ENCODE measurements at regions not wholly inside any gene's neighbourhood (a gene's known extent, or its start where the extent isn't known, plus 50 kb on each side); places are given as distances from the start of the nearest gene placed in this dataset.
A peak's percentile ranks its signal among the peaks of the same experiment; 100 is the strongest.

DNA sequence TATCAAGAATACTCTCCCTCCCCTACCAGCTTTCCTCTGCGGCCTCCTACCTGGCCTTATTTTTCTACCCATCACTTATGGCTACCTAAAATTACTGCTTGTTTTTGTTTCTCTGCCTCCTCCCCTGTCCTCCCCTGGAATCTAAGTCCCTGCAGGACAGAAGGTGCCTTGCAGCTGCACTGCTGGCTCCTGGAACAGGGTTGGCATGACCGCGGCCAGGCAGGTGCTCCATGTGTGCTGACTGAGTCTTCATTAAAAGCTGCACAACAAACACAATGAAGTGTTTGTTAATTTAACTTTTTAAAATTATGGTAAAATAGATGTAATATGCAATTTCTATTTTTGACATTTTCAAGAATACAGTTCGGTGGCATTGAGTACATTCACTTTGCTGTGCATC lies 171.9 kb upstream of the FHL2 start:
- no peak overlapping the region for H2AK5ac ChIP-seq (ENCODE audit: low read length)
- H3K36me3 ChIP-seq (ENCODE audit: control insufficient read depth in 1 of 2, insufficient read depth in 2 of 2, low read length in 2 of 2) = no peaks in the 10 kb centered on the region
- no peak overlapping the region for H3K9ac ChIP-seq (ENCODE audit: low read length)

DNA sequence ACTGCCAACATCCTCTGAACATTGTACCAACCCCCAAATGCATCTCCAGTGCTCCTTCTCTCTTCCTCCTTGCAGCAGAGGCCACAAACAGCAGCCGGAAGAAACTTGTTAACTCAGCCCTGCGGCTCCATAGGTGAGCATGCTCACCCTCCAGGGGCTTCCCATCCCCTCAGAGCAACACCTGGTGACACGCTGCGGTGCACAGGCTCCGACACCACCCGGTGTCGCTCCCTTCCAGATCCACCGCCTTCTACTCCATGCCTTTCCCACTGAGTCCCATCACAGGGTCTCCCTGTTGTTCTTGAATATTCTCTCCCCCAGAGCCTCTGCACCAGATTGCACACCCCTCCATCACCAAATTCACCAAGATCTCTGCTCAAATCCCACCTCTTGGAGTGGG lies 171.5 kb upstream of the FHL2 start:
- H4K91ac ChIP-seq (ENCODE audit: low read depth, low read length) = no peak overlapping the region
- no peak for DNase-seq
- no peak overlapping the region for H3K4me2 ChIP-seq (ENCODE audit: low read length)
- H3K4me1 ChIP-seq (ENCODE audit: control insufficient read depth in 1 of 2, insufficient read depth in 2 of 2, low read length in 2 of 2) = no peaks in the 10 kb centered on the region
- H3K4me3 ChIP-seq (ENCODE audit: low read depth, low read length) = no peak overlapping the region
- no peak overlapping the region for H2AFZ ChIP-seq (ENCODE audit: insufficient read depth, low read length, poor library complexity)
- no peak overlapping the region for H3K23ac ChIP-seq (ENCODE audit: low read length)
- no peaks in the 10 kb centered on the region for H3K9me3 ChIP-seq (ENCODE audit: insufficient read depth, low read depth, low read length)
- no peak overlapping the region for H3K9ac ChIP-seq (ENCODE audit: low read length)
- no peaks in the 10 kb centered on the region for H3K79me2 ChIP-seq (ENCODE audit: control insufficient read depth, insufficient read depth, low read length, poor library complexity)
- no CpG with 5 or more reads among the region's 8 CpGs for WGBS (ENCODE audit: extremely low coverage, insufficient coverage, insufficient read length)
- H2BK12ac ChIP-seq (ENCODE audit: low read length) = no peak overlapping the region
- no peak overlapping the region for H2BK120ac ChIP-seq (ENCODE audit: insufficient read depth, low read length, poor library complexity)
- H3K4ac ChIP-seq (ENCODE audit: low read depth, low read length) = no peak overlapping the region
- no peak overlapping the region for H4K8ac ChIP-seq (ENCODE audit: low read depth, low read length)
- no peak overlapping the region for H2BK5ac ChIP-seq (ENCODE audit: low read depth, low read length, poor library complexity)
- no peaks in the 10 kb centered on the region for H3K79me1 ChIP-seq (ENCODE audit: low read length)
- no peak overlapping the region for H3K14ac ChIP-seq (ENCODE audit: low read length)
- H4K12ac ChIP-seq (ENCODE audit: low read depth, low read length) = no peak overlapping the region
- H3K18ac ChIP-seq (ENCODE audit: low read length) = no peak overlapping the region
- H2AK5ac ChIP-seq (ENCODE audit: low read length) = no peak overlapping the region
- H3K27me3 ChIP-seq (ENCODE audit: insufficient read depth, low read length) = no peaks in the 10 kb centered on the region
- H3K36me3 ChIP-seq (ENCODE audit: control insufficient read depth in 1 of 2, insufficient read depth in 2 of 2, low read length in 2 of 2) = no peaks in the 10 kb centered on the region
- no peak overlapping the region for H3K27ac ChIP-seq (ENCODE audit: low read depth, low read length)

More for the DNA sequence above, 171.9 kb upstream of the FHL2 start:
- H3K27me3 ChIP-seq (ENCODE audit: insufficient read depth, low read length) = no peaks in the 10 kb centered on the region
- no peak overlapping the region for H3K14ac ChIP-seq (ENCODE audit: low read length)
- no CpG with 5 or more reads among the region's 4 CpGs for WGBS (ENCODE audit: extremely low coverage, insufficient coverage, insufficient read length)
- H3K9me3 ChIP-seq (ENCODE audit: insufficient read depth, low read depth, low read length) = no peaks in the 10 kb centered on the region
- no peaks in the 10 kb centered on the region for H3K79me2 ChIP-seq (ENCODE audit: control insufficient read depth, insufficient read depth, low read length, poor library complexity)
- H2BK5ac ChIP-seq (ENCODE audit: low read depth, low read length, poor library complexity) = no peak overlapping the region
- H3K4me3 ChIP-seq (ENCODE audit: low read depth, low read length) = no peak overlapping the region
- no peak for DNase-seq
- H4K91ac ChIP-seq (ENCODE audit: low read depth, low read length) = no peak overlapping the region
- no peak overlapping the region for H4K12ac ChIP-seq (ENCODE audit: low read depth, low read length)
- H3K79me1 ChIP-seq (ENCODE audit: low read length) = no peaks in the 10 kb centered on the region
- H4K8ac ChIP-seq (ENCODE audit: low read depth, low read length) = no peak overlapping the region
- H3K4ac ChIP-seq (ENCODE audit: low read depth, low read length) = no peak overlapping the region
- no peak overlapping the region for H3K27ac ChIP-seq (ENCODE audit: low read depth, low read length)
- no peak overlapping the region for H3K23ac ChIP-seq (ENCODE audit: low read length)
- H2BK12ac ChIP-seq (ENCODE audit: low read length) = no peak overlapping the region
- no peak overlapping the region for H3K18ac ChIP-seq (ENCODE audit: low read length)
- H2BK120ac ChIP-seq (ENCODE audit: insufficient read depth, low read length, poor library complexity) = no peak overlapping the region
- H2AFZ ChIP-seq (ENCODE audit: insufficient read depth, low read length, poor library complexity) = no peak overlapping the region
- no peak overlapping the region for H3K4me2 ChIP-seq (ENCODE audit: low read length)
- H3K4me1 ChIP-seq (ENCODE audit: control insufficient read depth in 1 of 2, insufficient read depth in 2 of 2, low read length in 2 of 2) = no peaks in the 10 kb centered on the region

DNA sequence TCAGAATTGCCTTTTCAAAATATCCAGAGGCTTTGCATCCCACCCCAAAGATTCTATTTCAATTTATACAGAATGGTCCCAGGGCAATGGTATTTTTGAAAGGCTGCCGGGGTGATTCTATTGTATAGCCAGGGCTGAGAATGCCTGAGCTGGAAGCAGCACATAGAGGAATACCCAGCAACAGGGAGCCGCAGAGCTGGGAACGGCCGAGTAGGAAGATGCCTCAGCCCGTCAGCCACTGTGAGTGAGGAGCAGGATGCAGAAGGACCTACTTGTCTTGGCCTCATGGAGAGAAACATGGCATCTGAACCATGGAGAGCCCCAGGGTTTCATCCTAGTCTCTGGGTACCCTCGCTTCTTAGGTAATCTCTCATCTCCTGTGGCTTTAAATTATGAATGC lies 170.8 kb upstream of the FHL2 start:
- Histone ChIP-seq H3K27ac (ENCODE audit: low read depth, low read length) (no peak overlapping the region), H3K14ac (ENCODE audit: low read length) (no peak overlapping the region), H4K91ac (ENCODE audit: low read depth, low read length) (no peak overlapping the region), H3K23ac (ENCODE audit: low read length) (no peak overlapping the region), H4K12ac (ENCODE audit: low read depth, low read length) (no peak overlapping the region), H3K36me3 (ENCODE audit: control insufficient read depth in 1 of 2, insufficient read depth in 2 of 2, low read length in 2 of 2) (no peaks in the 10 kb centered on the region), H2BK120ac (ENCODE audit: insufficient read depth, low read length, poor library complexity) (no peak overlapping the region), H3K9ac (ENCODE audit: low read length) (no peak overlapping the region), H2AK5ac (ENCODE audit: low read length) (no peak overlapping the region), H2BK5ac (ENCODE audit: low read depth, low read length, poor library complexity) (no peak overlapping the region), H3K4me1 (ENCODE audit: control insufficient read depth in 1 of 2, insufficient read depth in 2 of 2, low read length in 2 of 2) (no peaks in the 10 kb centered on the region), H3K4me2 (ENCODE audit: low read length) (no peak overlapping the region), H4K8ac (ENCODE audit: low read depth, low read length) (no peak overlapping the region), H2AFZ (ENCODE audit: insufficient read depth, low read length, poor library complexity) (no peak overlapping the region), H3K9me3 (ENCODE audit: insufficient read depth, low read depth, low read length) (no peaks in the 10 kb centered on the region), H3K18ac (ENCODE audit: low read length) (no peak overlapping the region), H2BK12ac (ENCODE audit: low read length) (no peak overlapping the region), H3K79me2 (ENCODE audit: control insufficient read depth, insufficient read depth, low read length, poor library complexity) (no peaks in the 10 kb centered on the region), H3K27me3 (ENCODE audit: insufficient read depth, low read length) (no peaks in the 10 kb centered on the region), H3K4ac (ENCODE audit: low read depth, low read length) (no peak overlapping the region), H3K4me3 (ENCODE audit: low read depth, low read length) (no peak overlapping the region), H3K79me1 (ENCODE audit: low read length) (no peaks in the 10 kb centered on the region)
- DNase-seq = no peak
- WGBS (ENCODE audit: extremely low coverage, insufficient coverage, insufficient read length) = no CpG with 5 or more reads among the region's 6 CpGs

DNA sequence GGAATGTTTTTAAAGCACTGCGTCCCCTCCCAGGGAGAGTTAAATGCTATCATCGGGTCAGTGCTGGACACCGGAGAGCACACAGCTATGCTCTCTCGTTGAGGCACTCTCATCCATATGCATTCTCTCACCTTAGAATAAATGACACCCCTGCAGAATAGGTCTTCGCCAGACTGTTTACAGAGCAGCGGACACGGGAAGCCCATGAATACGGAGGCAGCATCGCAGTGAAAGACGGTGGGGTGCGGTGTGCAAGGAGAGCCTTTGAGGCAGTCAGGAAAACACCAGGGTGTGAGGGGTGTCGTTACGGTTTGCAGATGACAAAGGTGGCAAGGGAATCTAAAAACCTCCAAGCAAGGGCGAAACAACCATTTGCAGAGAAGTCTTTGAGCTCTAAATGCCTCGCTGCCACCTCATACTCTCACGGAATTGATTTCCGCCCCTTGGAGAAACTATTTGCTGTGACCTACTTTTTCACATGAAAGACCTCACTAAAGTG lies 169.2 kb upstream of the FHL2 start:
- H3K27me3 ChIP-seq (ENCODE audit: insufficient read depth, low read length) = no peaks in the 10 kb centered on the region
- no CpG with 5 or more reads among the region's 17 CpGs for WGBS (ENCODE audit: extremely low coverage, insufficient coverage, insufficient read length)
- H3K14ac ChIP-seq (ENCODE audit: low read length) = no peak overlapping the region
- no peak overlapping the region for H2AFZ ChIP-seq (ENCODE audit: insufficient read depth, low read length, poor library complexity)
- DNase-seq = no peak
- H2AK5ac ChIP-seq (ENCODE audit: low read length) = no peak overlapping the region
- no peak overlapping the region for H3K4ac ChIP-seq (ENCODE audit: low read depth, low read length)
- no peak overlapping the region for H2BK120ac ChIP-seq (ENCODE audit: insufficient read depth, low read length, poor library complexity)
- H4K8ac ChIP-seq (ENCODE audit: low read depth, low read length) = no peak overlapping the region
- H3K4me1 ChIP-seq (ENCODE audit: control insufficient read depth in 1 of 2, insufficient read depth in 2 of 2, low read length in 2 of 2) = no peaks in the 10 kb centered on the region
- H3K79me2 ChIP-seq (ENCODE audit: control insufficient read depth, insufficient read depth, low read length, poor library complexity) = no peaks in the 10 kb centered on the region
- no peak overlapping the region for H3K18ac ChIP-seq (ENCODE audit: low read length)
- peak overlapping the region; percentile 10 for H3K23ac ChIP-seq (ENCODE audit: low read length)
- no peaks in the 10 kb centered on the region for H3K79me1 ChIP-seq (ENCODE audit: low read length)
- no peaks in the 10 kb centered on the region for H3K36me3 ChIP-seq (ENCODE audit: control insufficient read depth in 1 of 2, insufficient read depth in 2 of 2, low read length in 2 of 2)
- H3K9me3 ChIP-seq (ENCODE audit: insufficient read depth, low read depth, low read length) = no peaks in the 10 kb centered on the region
- H2BK12ac ChIP-seq (ENCODE audit: low read length) = no peak overlapping the region
- no peak overlapping the region for H3K9ac ChIP-seq (ENCODE audit: low read length)
- no peak overlapping the region for H3K4me3 ChIP-seq (ENCODE audit: low read depth, low read length)
- no peak overlapping the region for H3K4me2 ChIP-seq (ENCODE audit: low read length)
- H4K91ac ChIP-seq (ENCODE audit: low read depth, low read length) = no peak overlapping the region
- H4K12ac ChIP-seq (ENCODE audit: low read depth, low read length) = no peak overlapping the region
- no peak overlapping the region for H2BK5ac ChIP-seq (ENCODE audit: low read depth, low read length, poor library complexity)
- H3K27ac ChIP-seq (ENCODE audit: low read depth, low read length) = no peak overlapping the region

All from trophoblast cell (in vitro differentiated cells and primary cell).